SKM-1 treated with dmso at 0.1 percent for 144 hours (cell line): ENCODE measurements at regions not wholly inside any gene's neighbourhood (a gene's known extent, or its start where the extent isn't known, plus 50 kb on each side); places are given as distances from the start of the nearest gene placed in this dataset.
A peak's percentile ranks its signal among the peaks of the same experiment; 100 is the strongest.

ENCODE experiments used
- DNase-seq: peaks from one replicate; lab custom pipeline; 2025; ENCODE audit not compliant: unreplicated experiment; lab: John Stamatoyannopoulos, UW

- DNase-seq: no peak
Observed at GRCh38 chr1:221067721-221068120, 188.5 kb downstream of the HLX start.

GRCh38 chr1:221069178-221069903, 190.1 kb downstream of the HLX start:
- peak; percentile 96 for DNase-seq

- DNase-seq: peak; percentile 45
Observed at GRCh38 chr1:221069986-221070385, 190.7 kb downstream of the HLX start.

GRCh38 chr1:221071777-221072176, 192.5 kb downstream of the HLX start:
- DNase-seq: no peak

GRCh38 chr1:221072214-221072613, 193.0 kb downstream of the HLX start:
- no peak for DNase-seq

- DNase-seq: peak; percentile 71
Observed at GRCh38 chr1:221074332-221074731, 195.1 kb downstream of the HLX start.

GRCh38 chr1:221075911-221076310, 196.7 kb downstream of the HLX start:
- no peak for DNase-seq

GRCh38 chr1:221076391-221076811, 197.2 kb downstream of the HLX start:
- no peak for DNase-seq

GRCh38 chr1:221078260-221078965, 199.2 kb downstream of the HLX start:
- no peak for DNase-seq

GRCh38 chr1:221083902-221084301, 204.7 kb downstream of the HLX start:
- no peak for DNase-seq

- DNase-seq: no peak
Observed at GRCh38 chr1:221084681-221085080, 205.4 kb downstream of the HLX start.

GRCh38 chr1:221085701-221086375, 206.6 kb downstream of the HLX start:
- DNase-seq: no peak

- no peak for DNase-seq
Observed at GRCh38 chr1:221087919-221088318, 208.7 kb downstream of the HLX start.

GRCh38 chr1:221089273-221089672, 210.0 kb downstream of the HLX start:
- DNase-seq: no peak

GRCh38 chr1:221089803-221090202, 210.6 kb downstream of the HLX start:
- no peak for DNase-seq

GRCh38 chr1:221093903-221094791, 214.9 kb downstream of the HLX start:
- peak; percentile 18 for DNase-seq

GRCh38 chr1:221097479-221098281, 218.4 kb downstream of the HLX start:
- DNase-seq: peak; percentile 55

GRCh38 chr1:221098471-221099405, 219.5 kb downstream of the HLX start:
- DNase-seq: peak; percentile 77
